AG04450 (cell line): ENCODE measurements at regions not wholly inside any gene's neighbourhood (a gene's known extent, or its start where the extent isn't known, plus 50 kb on each side); places are given as distances from the start of the nearest gene placed in this dataset.

Experiments used
- CTCF ChIA-PET: fragments of 300-600, 350-600 bp; formaldehyde crosslinking; extraction: SDS; loops from one replicate; lab custom pipeline; 2022; ENCODE audit warnings: antibody characterized with exemption, inconsistent platforms; lab: Charles Lee
- POLR2A ChIA-PET: fragments of 350-600 bp; formaldehyde crosslinking; extraction: SDS; loops from one replicate; lab custom pipeline; 2021; ENCODE audit warnings: antibody characterized with exemption, inconsistent platforms; lab: Yijun Ruan, JAX
- DNase-seq: peaks from one replicate; pipeline ENCODE4 v3.0.0-alpha.2; 2011; ENCODE audit warnings: low read depth, low spot score
- H3K27ac ChIP-seq: one replicate; pipeline ENCODE4 v1.5.1; 2012; ENCODE audit warnings: low read depth, low read length, control low read depth
- H3K27me3 ChIP-seq: one replicate; pipeline ENCODE4 v1.6.0; 2012; ENCODE audit warnings: low read length; ENCODE audit not compliant: control insufficient read depth, insufficient read depth
- H3K4me3 ChIP-seq: 2 replicates; pipeline ENCODE4 v1.5.1; 2011; ENCODE audit warnings: mild to moderate bottlenecking, low read depth, low read length, control low read depth
- H3K9me3 ChIP-seq: 2 replicates; pipeline ENCODE4 v1.5.1; 2012; ENCODE audit warnings: low read length; ENCODE audit not compliant: control insufficient read depth, insufficient read depth
- TF ChIP-seq, protein P1 (sequence below): IDR thresholded peaks from 2 replicates; pipeline ENCODE4 v1.5.1; 2011; ENCODE audit warnings: low read depth, low read length, control low read depth, inconsistent platforms

DNA sequence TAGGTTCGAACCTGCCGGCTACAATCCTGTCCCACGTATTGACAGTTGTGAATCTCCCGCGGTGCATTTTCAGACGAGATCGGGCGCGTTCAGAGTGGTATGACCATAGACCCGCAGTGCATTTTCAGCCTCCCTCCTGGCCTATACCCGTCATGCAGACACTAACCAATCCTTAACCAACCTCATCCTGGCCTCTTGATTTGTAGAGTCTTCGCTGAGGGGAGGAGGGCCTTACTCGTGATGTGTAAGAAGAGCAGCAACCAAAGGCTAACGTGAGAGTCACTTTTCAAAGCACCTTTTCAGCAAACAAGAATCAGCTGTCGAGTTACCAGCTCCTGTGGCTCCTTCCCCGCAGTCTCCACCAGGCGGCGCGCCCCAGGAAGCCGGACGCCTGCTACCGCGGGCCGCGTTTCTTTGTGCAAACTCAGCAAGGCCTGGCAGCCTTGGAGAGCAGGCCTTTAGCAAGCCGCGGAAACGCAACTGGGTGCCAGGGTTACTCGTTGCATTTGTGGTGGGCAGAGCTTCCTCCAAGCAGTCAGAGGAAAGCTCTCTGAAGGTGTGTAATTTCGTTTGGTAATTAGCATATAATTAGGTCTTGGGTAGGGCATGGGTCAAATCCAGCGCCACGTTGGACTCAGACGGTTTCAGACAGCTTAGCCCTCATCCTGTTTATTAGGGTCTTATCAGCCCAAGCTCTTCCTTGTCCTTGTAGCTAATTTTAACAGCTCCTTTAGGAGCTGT is 139.8 kb downstream of the OR2B2 start:
- DNase-seq, result peak; percentile 66
- no peak overlapping the region for H3K27ac ChIP-seq
- no peaks in the 10 kb centered on the region for H3K9me3 ChIP-seq
- ChIA-PET CTCF (interaction anchor here (0.6 to 4.8 kb wide), 39 partner anchors 9 to 1881 kb away, joined by 3 to 87 read pairs (median 4); partner anchors contain the start of genes OR2B2 and ZNF184), POLR2A (interaction anchor here (1.0 to 1.3 kb wide), 3 partner anchors 20 to 123 kb away, joined by 3 to 5 read pairs (median 4); no protein-coding TSS in a partner anchor)
- TF ChIP-seq, protein P1, sequence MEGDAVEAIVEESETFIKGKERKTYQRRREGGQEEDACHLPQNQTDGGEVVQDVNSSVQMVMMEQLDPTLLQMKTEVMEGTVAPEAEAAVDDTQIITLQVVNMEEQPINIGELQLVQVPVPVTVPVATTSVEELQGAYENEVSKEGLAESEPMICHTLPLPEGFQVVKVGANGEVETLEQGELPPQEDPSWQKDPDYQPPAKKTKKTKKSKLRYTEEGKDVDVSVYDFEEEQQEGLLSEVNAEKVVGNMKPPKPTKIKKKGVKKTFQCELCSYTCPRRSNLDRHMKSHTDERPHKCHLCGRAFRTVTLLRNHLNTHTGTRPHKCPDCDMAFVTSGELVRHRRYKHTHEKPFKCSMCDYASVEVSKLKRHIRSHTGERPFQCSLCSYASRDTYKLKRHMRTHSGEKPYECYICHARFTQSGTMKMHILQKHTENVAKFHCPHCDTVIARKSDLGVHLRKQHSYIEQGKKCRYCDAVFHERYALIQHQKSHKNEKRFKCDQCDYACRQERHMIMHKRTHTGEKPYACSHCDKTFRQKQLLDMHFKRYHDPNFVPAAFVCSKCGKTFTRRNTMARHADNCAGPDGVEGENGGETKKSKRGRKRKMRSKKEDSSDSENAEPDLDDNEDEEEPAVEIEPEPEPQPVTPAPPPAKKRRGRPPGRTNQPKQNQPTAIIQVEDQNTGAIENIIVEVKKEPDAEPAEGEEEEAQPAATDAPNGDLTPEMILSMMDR, result peak; percentile 99
- peak overlapping the region; percentile 31; the same call in 1 of the 2 replicates for H3K4me3 ChIP-seq
- H3K27me3 ChIP-seq, result peaks cover 16% of the 10 kb centered on the region

DNA sequence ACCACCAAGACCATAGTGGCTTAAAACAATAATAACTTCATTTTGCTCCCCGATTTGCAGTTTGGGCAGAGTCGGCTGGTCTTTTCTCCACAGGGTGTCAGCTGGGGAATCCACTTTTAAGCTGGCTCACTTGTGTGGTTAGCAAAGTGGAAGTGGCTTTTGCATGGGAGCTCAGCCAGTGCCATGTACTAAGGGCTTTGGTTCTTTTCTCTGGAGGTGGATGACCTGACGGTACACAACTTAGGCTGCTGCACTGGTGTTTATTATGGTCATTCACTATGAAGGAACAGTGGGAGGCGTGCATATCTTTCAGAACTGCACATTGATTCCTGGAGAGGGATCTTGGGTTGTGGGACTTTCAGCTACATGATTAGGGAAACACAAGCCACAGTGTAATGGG is 141.0 kb downstream of the OR2B2 start:
- no peak for DNase-seq
- Histone ChIP-seq H3K9me3 (no peaks in the 10 kb centered on the region), H3K27ac (no peak overlapping the region), H3K4me3 (no peak overlapping the region), H3K27me3 (peaks cover 13% of the 10 kb centered on the region)
- POLR2A ChIA-PET, result no interaction called here
- CTCF ChIA-PET, result interaction anchor here (1.2 to 4.8 kb wide), 5 partner anchors 10 to 583 kb away, joined by 4 to 87 read pairs (median 34); no protein-coding TSS in a partner anchor
- TF ChIP-seq, protein P1, result no peak

DNA sequence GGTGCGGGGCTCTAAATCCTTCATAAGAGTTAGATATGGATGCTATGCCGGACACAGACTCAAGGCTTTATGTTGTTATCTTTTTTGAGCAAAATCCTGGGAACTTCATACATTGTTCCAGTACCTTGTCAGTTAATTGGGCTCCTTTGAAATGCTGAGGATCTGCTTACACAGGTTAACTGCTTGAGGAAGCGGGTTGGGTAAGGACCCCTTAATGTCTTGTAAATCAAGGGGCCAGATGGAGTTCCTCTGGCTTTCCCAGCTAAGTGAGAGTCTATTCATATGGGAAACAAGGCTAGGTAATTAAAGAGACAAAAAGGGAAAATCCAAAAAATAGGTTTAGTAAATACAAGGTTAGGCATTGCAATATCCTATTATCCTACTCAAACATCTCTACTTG is 141.5 kb downstream of the OR2B2 start:
- TF ChIP-seq, protein P1, result no peak
- CTCF ChIA-PET, result interaction anchor here (2.0 to 4.8 kb wide), 4 partner anchors 11 to 126 kb away, joined by 15 to 87 read pairs (median 32); no protein-coding TSS in a partner anchor
- DNase-seq, result no peak
- Histone ChIP-seq H3K27me3 (peaks cover 13% of the 10 kb centered on the region), H3K9me3 (no peaks in the 10 kb centered on the region), H3K27ac (no peak overlapping the region), H3K4me3 (no peak overlapping the region)
- POLR2A ChIA-PET, result no interaction called here

DNA sequence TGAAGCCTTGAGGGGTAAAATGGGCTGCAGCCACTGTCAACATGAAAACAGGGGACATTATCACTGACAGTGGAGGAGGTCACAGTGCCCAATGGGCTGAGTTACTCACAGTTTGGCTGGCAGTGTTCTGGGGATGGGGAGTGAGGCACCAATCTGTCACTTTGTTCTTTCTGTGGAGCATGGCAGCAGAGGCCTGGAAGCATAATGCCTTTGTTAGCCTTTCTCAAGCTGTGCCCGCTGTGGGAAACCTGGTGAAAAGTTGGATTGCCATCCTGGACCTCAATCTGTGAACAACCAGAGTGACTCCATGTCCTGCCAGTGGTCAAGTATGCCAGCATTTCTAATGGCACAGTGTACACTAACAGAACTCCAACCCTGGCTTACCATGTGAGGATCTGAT is 143.6 kb downstream of the OR2B2 start:
- TF ChIP-seq, protein P1, result no peak
- ChIA-PET POLR2A (no interaction called here), CTCF (interaction anchor here (1.1 to 2.0 kb wide), 2 partner anchors 12 to 16 kb away, joined by 3 to 15 read pairs; no protein-coding TSS in a partner anchor)
- Histone ChIP-seq H3K4me3 (no peak overlapping the region), H3K9me3 (no peaks in the 10 kb centered on the region), H3K27ac (no peak overlapping the region), H3K27me3 (peaks cover 13% of the 10 kb centered on the region)
- no peak for DNase-seq

DNA sequence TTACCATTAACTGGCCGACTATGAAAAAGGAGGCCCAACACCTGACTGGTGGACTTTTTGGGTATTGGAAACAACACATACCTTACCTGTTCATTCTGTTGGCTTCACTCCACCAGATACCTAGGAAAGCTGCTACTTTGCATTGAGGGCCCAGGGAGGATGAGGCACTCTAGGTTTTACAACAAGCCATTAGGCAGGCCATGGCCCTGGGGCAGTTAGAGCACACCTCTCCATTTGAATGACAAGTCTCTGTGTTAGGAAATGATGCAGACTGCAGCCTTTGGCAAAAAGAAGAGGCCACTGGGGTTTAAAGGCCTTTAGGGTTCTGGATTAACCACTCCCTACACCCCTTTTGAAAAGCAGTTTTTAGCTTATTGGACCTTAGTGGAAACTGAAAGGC is 144.3 kb downstream of the OR2B2 start:
- POLR2A ChIA-PET, result no interaction called here
- peaks cover 13% of the 10 kb centered on the region for H3K27me3 ChIP-seq
- DNase-seq, result no peak
- CTCF ChIA-PET, result interaction anchor here (1.0 kb wide), 1 partner anchor 16 kb away, joined by 4 read pairs; no protein-coding TSS in a partner anchor
- H3K4me3 ChIP-seq, result no peak overlapping the region
- no peaks in the 10 kb centered on the region for H3K9me3 ChIP-seq
- H3K27ac ChIP-seq, result no peak overlapping the region
- TF ChIP-seq, protein P1, result no peak
